ENCODE measurements at regions not wholly inside any gene's neighbourhood (a gene's known extent, or its start where the extent isn't known, plus 50 kb on each side); places are given as distances from the start of the nearest gene placed in this dataset.

DNA sequence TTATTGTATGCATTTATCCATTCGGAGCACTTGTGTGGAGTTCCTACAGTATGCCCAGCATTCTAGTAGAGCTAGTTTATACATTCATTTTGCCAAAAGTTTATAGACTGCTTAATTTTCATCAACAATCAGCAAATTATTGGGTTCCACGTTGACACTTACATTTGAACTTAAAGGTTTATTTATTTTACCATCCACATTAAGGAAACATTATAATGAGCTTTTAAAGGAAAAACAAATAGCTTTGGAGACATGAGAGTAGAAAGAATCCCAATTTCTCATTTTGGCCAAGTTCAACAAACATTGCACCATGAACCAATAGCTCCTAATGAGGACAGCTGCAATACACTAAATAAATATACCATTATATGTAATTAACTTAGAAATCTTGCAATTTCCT is 501.2 kb upstream of the SMIM21 start:
- TF ChIP-seq POLR2A (IDR thresholded peaks at IDR 0.05; ENCODE audit: low read length) = no peak
- no peak for TF ChIP-seq GATA1 (IDR thresholded peaks at IDR 0.05; ENCODE audit: low read depth, low read length)
